GM18868 (cell line): ENCODE measurements at regions not wholly inside any gene's neighbourhood (a gene's known extent, or its start where the extent isn't known, plus 50 kb on each side); places are given as distances from the start of the nearest gene placed in this dataset.

Source experiments
- ATAC-seq: cut with Tn5 transposase; IDR thresholded peaks from one replicate; pipeline ENCODE4 v1.9.1; 2021; ENCODE audit warnings: mild to moderate bottlenecking, moderate library complexity; ENCODE audit not compliant: unreplicated experiment

DNA sequence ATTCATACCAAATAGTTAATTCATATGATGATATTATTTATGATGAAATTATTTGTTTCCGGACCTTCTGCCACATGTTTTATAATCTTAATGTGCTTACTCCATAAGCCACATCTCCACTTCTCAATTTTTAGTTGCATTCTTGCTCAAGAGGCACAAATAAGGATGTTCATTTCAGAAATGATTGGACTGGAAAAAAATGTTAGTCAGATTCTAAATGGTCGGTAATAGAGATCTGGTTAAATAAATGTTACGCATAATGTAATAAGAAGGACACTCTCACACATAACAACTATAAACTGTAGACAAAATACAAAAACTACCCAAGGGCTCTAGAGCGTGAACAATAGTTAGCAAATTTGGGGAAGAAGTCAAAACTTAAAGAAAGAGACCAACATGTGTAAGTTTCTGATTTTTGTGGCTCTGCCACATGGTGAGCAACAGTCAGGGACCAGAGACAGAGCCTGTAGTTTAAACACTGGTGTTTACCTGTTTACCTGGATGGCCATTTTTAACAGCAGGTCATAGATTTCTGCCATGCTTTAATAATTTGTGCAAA, 554.3 kb upstream of the CLINT1 start:
- no peak for ATAC-seq

DNA sequence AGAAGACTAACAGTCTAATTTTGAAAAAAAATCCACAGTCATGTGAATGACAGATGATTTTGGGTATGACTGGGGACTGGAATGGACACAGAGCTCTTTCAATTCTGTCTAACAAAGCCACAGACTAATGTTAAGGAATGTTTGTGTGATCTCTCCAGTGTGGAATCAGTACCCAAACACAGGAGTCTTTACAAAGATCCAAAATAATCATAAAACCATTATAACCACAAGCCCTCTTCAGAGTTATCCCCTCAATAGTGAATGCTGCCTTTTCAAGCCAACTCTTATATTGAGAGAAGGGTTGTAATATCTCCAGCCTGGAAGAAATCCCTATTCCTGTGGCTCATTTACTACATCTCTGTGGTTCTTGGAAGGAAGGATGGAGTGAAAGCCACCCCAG, 552.0 kb upstream of the CLINT1 start:
- no peak for ATAC-seq

DNA sequence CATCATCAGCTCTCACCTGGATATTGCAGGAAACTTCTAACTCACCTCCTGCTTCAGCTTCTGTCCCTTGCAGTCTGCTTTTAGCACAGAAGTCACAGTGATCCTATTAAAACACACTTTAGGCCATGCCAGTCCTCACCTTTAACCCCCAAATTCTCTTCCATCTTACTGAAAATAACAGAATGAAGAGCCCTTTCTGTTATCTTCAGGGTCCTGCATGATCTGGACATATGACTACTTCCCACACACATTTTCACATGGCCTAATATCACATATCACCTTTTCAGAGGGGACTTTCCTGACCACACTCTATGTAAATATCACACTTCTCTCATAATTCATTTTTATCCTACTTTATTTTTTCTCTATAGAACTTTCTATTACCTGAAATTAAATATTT, 550.6 kb upstream of the CLINT1 start:
- peak; percentile 67 for ATAC-seq

DNA sequence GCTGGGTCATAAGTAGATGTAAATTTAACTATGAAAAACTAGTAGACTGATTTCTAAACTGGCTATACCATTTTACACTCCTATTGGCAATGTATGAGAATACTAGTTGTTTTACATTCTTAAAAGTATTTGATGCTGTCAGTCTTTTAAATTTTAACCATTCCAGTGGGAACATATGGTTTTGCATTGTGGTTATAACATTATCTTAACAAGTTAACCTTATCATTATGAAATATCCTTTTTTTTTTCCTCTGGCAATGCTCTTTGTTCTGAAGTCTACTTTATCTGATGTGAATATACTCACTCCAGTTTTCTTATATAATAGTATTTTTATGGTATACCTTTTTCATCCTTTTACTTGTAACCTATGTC, 548.9 kb upstream of the CLINT1 start:
- no peak for ATAC-seq

DNA sequence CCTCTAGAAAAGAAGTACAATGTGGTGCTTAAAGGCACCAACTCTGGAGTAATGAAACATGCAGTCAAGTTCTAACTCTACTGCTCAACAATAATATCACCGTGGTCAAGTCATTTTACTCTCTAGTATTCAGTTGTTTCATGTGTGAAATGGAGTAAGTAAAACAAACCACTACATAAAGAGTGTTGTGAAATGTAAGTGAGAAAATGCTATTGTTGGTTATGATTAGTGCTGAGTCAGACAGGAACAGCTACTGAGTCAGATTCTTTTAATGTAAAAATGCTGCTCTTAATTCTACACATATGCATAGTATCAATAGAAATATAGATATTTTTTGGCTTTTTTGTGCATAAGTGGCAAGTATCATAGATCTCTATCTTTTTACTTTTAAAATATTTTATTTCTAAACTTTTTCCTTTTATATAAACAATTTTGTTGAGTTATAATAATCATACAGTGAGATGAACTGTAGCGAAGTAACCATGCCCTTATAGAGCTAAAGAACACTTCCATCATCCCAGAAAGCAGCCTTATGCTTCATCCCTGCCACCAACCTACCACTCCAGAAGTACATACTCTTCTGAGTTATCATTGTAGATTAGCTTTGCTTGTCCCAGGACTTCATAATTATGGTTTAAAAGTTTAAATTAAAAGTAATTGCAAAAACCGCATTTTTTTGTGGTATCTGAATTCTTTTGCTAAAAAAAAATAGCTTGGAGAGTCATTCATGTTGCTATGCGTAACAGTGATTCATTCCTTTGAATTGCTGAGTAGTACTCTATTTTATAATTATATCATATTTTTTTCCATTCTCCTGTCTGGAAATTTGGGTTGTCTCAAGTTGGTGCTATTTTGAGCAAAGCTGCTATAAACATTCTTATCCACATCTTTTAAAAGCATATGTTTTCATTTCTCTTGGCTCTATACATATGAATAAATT, 548.2 kb upstream of the CLINT1 start:
- peak; percentile 55 for ATAC-seq

DNA sequence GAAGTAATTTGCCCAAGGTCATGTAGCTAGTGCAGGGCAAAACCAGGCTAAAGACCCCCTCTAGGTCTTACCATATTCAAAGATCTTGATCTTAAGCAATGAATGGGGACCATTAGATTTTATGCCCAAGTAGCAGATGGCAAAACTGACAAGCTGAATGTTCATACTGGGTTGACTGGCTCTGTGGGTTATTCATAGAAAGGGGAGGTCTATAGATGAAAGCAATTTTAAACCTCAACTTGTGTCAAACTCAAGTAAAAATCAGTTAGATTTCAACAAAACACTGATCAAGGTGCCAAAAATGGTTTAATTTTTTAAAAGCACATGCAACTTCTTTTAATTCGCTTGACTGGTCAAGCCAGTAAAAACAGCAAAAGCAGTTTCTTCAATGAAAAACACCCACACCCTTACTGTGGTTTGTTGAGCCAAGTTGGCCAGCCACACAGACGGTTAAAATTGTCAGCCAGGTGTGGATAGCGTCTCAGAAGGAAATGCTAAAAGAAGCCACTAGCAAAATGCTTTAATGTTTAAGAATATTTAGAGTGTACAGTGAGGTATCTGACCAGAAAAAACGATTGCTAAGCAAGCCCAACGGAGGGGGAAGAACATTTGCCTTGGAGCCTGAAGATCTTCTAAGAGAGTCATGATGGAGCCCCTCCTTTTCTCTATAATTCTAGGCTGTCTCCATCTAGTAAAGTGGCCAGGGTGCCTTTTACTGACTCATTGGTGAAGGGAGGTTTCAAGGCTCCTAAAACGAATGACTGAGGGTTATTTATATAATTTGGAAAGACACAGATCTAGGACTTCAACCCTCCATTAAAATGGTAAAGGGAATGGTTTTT, 539.6 kb upstream of the CLINT1 start:
- ATAC-seq = peak; percentile 88

DNA sequence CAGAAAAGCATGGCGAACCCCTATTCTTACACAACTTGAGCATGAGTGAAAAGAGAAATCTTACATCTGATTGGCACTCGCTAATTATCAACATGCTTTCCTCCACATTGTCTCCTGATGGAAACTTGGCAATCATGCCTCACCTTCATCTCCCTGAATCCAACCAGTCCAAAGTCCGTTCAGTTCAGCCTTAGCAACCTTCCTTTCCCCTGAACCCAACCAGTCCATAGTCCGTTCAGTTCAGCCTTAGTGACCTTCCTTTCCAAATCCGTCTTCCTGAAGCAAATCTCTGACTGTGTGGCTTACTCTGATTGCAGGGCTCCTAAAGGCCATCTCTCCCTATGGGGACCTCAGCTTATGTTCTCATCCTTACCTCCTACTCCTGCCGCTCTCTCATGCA, 538.3 kb upstream of the CLINT1 start:
- no peak for ATAC-seq

DNA sequence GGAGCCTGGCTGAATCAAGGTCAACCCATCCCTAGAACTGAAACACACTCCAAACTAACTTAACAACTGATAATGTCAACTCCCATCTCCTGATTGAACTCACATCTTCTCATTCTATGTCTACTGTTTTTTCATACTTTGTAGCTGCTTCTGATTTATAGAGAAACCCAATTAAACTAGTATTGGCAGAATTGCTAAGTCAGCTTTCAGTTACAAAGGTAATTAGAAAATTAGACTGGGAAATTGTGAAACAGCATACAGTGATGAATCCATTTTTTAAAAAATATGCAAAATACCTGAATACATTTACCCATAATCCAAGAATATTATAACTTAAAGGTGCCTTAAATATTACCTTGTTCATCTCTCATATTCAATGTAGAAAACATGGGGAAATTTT, 535.2 kb upstream of the CLINT1 start:
- no peak for ATAC-seq

DNA sequence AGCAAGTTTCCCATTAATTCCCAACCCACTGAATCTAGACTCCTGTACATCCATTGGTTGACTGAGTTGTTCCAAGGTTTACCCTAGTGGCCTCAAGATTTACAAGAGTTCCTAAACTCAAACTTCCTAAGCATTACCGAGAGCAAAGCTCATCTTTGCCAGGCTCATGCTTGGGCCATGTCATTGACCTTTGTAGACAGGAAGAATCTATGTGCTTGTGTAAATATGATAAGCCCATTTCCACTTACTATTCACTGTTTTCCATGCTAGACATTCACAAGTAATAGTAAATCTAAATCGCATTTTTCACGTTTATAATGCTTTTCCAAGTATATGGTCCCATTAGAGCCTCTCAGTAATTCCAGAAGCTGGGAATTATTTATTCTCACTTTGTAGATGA, 534.5 kb upstream of the CLINT1 start:
- no peak for ATAC-seq

DNA sequence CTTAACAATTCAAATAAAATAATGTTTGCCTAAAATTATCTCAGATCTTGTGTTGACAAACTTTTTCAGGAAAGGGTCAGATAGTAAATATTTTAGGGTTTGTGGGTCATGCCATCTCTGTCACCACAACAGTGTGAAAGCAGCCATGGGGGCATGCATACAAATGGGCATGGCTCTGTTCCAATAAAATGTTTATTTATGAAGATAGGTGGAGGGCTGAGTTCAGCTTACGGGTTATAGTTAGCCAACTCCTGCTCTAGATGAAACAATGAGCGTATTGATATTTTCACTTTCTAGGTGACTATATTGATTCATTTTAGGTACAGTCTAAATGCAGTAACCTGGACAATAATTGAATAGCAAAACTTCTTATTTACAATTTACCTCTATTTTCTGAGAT, 533.8 kb upstream of the CLINT1 start:
- no peak for ATAC-seq

DNA sequence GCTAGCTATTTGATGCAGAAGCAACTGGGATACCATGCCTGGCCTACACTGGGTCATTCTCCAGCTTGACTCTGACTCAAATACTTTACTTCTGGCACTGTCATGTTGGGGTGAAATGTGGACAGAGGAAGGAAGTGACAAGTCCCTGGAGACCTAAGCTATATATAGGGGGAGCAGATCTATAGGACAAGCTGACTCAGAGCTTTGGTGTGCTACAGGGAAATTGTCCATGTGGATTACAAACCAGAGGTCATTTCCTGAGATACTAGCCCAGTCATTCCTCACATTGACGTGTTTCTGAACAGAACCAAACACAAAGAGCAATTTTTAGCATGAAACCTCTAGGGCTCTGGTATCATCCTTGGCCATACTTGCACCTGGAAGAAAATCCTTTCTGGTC, 531.6 kb upstream of the CLINT1 start:
- peak; percentile 51 for ATAC-seq

DNA sequence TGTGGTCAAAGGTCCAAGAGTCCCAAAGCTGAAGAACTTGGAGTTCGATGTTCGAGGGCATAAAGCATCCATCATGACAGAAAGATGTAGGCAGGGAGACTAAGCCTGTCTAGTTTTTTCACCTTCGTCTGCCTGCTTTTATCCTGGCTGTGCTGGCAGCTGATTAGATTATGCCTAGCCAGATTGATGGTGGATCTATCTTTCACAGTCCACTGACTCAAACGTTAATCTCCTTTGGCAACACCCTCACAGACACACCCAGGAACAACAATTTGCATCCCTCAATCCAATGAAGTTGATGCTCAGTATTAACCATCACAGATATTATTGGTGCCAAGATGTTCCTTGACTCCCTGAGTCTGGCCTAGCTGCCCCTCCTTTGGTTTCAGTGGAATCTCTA, 530.8 kb upstream of the CLINT1 start:
- no peak for ATAC-seq

DNA sequence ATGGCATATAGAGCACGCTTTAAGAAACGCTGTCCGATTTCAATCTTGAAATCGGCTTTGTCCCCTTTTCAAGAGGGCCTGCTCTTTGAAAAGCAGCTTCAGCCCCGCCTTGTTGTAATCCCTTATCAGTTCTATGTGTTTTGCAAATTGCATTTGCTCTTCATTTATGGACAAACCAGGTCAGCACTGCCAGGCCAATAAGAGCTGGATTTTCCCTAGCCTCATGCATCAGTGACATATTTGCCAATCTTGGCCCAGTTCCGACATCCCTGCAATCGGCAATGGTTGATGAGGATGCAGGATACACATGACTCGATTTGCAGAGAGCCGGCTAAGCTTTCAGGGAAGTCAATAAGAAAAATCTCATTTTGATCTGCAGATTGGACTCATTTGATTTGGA, 529.1 kb upstream of the CLINT1 start:
- ATAC-seq = no peak

DNA sequence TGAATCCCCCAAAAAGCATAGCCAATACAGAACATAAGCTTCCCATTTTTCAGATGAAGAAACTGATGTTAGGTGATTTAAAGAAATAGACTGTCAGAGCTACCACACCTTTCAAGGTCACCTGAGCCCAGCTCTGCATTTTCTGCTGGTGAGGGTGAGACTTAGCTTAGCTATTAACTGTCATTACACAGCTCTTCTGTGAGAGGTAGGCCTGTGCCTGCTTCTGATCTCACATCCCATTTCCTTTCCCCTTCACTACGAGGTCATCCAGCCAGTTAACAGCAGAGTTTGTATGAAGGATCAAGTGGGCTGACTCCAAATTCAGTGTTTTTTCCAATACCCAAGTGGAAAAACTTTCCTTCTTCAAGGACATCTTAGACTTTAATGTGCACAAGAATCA, 528.6 kb upstream of the CLINT1 start:
- ATAC-seq = no peak

DNA sequence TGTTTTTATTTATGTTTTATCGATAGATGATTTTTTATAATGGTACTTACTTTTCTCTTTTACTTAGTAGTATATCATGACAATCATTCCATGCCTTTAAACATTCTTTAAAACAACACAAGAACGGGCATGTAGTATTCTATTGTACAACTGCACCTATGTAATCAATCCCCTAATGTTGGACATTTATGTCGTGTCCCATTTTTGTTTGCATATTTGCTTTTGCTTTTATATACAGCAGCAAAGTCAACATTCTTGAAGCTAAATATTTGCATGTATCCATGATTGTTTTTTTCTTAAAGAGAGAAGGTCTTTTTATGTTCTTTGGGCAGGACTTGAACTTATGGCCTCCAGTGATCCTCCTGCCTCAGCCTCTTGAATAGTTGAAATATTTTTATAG, 527.0 kb upstream of the CLINT1 start:
- no peak for ATAC-seq

DNA sequence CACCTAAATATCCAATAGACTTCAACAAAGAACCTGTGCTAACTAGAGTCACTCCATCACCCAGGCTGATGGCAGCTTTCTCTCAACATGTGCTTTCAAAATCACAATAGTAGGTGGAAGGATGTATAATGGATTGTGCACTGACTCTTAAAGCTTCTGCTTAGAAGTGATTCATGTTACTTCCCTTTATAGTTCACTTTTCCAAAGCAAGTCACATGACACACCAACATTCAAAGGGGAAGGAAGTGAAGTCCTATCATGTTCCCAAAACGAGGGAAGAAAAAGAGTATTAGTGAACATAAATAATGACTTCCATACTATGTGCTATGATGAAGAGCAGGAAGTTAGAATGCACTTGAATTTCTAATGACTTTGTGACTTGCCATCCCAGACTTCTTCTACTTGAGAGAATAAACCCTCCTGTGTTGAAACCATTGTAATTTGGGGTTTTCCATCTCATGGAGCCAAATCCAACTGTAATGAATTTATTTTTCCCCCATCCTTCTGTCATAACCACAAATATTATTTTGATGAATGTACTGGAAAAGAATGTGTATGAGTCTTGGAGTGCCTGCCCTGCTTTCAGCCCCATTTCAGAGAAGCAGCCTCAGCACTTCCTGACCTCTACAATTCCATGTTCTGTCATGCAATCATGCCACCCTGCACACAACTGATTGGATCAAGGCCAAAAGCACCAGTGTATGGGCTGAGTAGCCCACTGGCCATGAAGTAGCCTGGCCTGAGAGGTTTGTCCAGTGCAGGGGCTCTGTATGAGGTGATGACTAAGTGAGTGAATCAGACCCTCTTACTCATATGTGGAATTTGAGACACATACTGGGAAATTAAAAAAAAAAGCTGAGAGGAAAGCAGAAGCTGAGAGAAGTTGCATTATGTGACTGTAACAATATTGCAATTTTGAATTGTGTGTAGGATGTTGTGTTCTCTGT, 525.9 kb upstream of the CLINT1 start:
- no peak for ATAC-seq

DNA sequence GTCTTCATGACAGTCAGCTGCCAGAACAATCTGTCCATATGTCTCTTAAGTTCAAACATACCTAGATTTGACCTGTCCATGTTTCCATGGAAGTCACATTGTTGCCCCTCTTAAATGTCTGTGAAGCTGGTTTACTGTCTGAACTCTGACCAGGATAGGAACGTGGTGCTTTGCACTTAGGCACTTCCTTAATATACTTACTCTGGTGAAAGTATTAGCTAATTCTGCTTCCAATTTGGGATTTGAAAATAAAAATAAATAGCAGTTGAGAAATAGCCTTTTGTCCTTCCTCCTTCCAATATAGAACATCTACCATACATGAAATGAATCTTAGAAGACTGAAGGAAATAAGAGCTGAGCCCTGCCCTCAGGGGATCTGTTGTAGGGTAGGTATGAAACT, 524.5 kb upstream of the CLINT1 start:
- ATAC-seq = no peak

DNA sequence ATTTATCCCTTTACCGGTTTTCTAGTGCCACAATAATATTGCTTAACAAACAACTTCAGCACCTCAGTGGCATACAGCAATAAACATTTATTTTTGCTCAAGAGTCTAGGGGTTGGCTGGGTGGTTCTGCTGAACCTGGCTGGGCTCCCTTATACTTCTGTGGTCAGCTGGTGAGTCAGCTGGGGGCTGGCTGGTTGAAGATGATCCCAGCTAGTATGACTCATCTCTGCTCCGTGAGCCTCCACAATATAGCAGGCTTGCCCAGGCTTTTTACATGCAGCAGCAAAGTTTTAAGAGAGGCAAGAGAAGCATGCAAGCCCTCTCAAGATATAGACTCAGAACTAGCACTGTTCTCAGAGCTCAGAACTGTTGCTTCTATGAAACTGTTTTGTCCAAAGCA, 523.5 kb upstream of the CLINT1 start:
- ATAC-seq = peak; percentile 98

DNA sequence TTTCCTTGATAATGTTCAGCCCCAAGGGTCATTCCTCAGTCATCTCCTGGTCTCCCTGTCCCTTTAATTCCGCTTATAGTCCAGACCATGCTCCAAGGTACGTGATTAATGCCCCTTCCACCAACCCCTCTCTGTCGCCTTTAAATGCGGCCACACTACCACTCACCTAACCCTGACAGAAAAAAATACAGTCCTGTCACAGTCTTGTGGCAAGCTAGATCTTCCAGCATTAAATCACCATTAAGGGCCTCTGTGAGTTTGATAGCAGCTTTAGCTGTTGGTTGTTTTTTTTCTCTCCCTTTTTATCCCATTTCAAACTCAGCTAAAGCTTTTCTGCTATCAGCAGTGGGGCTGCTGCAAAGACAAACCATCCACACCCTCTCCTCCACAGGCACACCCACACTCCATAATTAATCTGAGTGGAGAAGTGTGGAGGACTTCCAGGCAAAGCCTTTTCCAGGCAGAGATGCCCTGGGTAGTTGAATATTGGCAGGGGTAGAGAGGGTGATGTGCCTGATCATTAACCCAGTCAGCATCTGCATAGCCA, 522.7 kb upstream of the CLINT1 start:
- ATAC-seq = no peak

DNA sequence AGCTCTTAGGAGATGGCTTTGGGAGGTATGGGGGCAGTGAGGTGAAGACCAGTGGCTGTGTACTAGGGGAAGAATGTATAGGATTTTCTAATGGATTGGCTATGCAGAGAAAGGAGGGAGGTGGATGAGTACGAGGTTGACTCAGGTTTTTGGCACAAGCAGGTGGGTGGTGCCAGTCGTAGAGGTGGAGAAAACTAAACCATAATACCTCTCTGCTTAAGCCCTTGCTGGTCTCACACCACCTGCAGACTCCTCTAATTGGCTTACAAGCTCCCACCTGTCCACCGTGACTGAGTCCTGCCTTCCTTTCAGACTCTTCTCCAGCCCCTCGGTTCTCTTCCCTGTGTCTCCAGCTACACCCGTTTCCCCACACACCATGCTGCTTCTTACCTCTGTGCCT, 521.7 kb upstream of the CLINT1 start:
- ATAC-seq = no peak
